Keratinocyte (primary cell): ENCODE measurements at regions not wholly inside any gene's neighbourhood (a gene's known extent, or its start where the extent isn't known, plus 50 kb on each side); places are given as distances from the start of the nearest gene placed in this dataset.

ENCODE experiments used
- CTCF ChIP-seq, 3 experiments: IDR thresholded peaks in 1 of 3; conservative IDR thresholded peaks in 1 of 3; optimal IDR thresholded peaks in 1 of 3; 2 replicates in 2 of 3; 3 replicates in 1 of 3; pipeline versions ENCODE3 to v1.5.1; 2011; ENCODE audit warnings: low read length in 3 of 3, mild to moderate bottlenecking in 3 of 3, moderate library complexity in 2 of 3, control low read depth in 1 of 3, inconsistent platforms in 1 of 3; ENCODE audit not compliant: insufficient read depth in 2 of 3; ENCODE audit errors: extremely low read depth in 1 of 3
- EZH2 ChIP-seq: IDR thresholded peaks from one replicate; pipeline ENCODE4 v1.6.1; 2012; ENCODE audit warnings: inconsistent platforms, mild to moderate bottlenecking, low read length, moderate library complexity

- no peak for TF ChIP-seq CTCF (optimal IDR thresholded peaks at IDR 0.05 in 1 of 3, IDR thresholded peaks at IDR 0.05 in 1 of 3, conservative IDR thresholded peaks at IDR 0.05 in 1 of 3; ENCODE audit: extremely low read depth in 1 of 3, insufficient read depth in 2 of 3, low read length in 3 of 3)
- TF ChIP-seq EZH2 = no peak
These were observed 242.9 kb upstream of the TMEFF2 start for GRCh38 chr2:192437653-192438052.
